ENCODE measurements at regions not wholly inside any gene's neighbourhood (a gene's known extent, or its start where the extent isn't known, plus 50 kb on each side); places are given as distances from the start of the nearest gene placed in this dataset.

DNA sequence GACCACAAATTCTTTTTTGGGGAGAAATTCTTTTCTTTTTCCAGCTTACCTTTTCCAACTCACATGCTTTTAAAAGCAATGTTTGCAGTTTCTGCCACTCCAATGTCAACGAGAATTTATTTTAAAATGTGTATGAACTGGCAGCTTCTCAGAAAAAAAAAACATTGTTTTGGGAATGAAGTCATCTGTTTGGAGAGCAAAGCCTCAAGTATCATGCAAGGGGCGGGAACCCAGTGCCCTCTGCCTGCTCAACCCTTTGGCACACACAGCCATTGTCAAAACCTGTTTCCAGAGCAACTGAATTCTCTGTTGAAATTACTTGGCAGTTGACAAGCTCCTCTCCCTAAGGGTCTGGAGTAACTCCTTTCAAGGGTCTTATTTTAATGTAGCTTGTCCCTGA, 128.5 kb downstream of the QPCT start:
- DNase-seq, result peak; percentile 49

DNA sequence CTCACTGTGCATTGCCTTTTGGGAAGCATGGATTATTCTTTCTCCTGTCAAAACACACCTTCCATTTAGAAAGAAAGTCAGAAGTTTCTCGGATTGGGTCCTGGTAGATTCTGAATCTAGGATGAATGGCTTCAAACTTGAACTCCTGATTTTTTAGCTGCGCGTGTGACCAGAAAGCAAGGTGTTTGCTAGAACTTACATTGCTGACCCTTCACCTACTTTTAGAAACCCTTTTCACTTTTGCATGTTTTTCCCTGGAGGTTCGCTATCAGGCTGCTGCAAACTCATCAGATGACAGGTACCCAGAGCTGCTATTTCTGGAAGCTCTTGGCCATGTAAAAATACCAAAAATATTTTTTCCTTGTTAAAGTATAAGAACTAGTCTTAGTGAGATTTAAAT, 132.0 kb downstream of the QPCT start:
- no peak for DNase-seq

DNA sequence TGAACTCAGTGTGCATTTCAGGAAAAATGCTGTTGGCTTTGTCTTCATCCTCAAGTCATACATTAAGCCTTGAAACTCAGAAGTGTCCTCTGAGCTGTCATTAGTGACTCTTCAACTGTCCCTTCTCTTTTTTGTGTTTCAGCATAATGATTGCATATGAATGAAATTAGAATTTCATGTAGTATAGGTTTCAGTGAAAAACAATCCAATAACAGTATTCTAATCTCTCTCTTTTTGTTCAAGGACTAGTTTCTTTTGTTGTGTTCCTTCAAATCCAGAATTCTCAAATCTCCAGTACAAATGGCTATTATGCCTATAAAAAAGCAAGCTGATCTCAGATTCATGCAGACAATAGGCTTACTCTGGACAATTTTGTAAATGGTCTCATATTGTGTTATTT, 133.5 kb downstream of the QPCT start:
- DNase-seq, result no peak

DNA sequence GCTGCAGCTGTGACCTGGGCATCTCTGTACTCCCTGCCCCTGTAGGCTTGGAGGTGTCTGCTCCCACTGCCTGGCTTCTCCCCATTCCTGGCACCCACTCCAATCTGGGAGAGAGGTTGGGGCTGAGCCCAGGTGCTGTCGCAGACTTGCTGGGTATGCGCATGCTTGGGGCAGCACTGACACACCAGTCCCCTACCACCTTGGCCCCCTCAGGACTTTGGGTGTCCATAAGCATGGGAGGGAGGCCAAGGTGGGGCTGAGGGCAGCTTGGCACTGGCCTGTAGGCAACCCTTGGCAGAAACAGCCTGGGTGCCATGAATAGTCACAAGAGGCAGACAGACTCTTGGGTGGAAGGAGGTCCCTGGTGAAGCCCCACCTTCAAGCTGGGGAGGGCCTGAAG, 136.8 kb downstream of the QPCT start:
- no peak for DNase-seq

DNA sequence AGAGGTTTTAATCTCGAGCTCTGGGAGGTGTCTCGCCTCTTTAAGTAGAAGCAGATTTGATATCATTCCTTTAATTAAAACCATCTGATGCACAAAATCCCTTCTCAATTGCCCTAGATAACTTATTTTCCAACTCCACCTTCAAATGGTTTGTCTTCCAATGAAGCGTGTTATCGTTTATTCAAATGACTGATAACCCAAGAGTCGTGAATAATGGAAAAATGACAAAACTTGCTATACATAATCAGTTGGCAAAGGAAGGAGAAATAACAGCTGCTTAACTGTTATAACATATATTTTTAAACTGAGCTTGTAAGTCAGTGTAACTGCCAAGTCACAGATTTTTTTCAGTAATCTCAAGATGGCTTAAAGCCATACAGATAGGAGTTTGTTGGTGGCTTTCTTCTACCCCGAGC, 144.6 kb downstream of the QPCT start:
- no peak for DNase-seq

DNA sequence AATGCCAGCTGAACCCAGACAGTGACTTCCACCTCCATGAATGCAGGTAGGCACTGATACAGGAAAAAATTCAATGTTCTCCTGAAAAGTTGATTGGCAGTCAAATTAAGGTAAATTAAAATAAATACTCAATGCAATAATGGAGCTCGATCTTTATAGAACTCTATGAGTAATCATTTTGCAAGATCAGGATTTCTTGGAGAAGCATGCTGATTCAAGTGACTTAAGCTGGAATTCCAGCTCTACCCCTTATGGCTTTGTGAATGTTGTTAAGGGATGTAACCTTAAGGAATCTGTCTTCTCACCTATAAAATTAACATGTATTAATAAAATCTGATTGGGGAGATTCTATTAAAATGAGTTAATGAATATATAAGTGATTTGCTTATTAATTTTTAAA, 145.1 kb downstream of the QPCT start:
- DNase-seq, result no peak

DNA sequence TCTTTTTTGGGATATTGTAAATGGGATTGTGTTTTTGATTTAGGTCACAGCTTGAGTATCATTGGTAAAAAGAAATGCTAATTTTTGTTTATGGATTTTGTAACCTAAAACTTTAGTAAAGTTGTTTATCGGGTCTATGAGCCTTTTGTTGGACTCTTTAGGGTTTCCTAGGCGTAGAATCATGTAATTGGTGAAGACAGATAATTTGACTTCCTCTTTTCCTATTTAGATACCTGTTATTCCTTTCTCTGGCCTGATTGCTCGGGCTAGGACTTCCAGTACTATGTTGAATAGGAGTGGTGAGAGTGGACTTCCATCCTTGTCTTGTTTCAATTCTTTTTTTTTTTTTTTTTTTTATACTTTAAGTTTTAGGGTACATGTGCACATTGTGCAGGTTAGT, 149.0 kb downstream of the QPCT start:
- no peak for DNase-seq

DNA sequence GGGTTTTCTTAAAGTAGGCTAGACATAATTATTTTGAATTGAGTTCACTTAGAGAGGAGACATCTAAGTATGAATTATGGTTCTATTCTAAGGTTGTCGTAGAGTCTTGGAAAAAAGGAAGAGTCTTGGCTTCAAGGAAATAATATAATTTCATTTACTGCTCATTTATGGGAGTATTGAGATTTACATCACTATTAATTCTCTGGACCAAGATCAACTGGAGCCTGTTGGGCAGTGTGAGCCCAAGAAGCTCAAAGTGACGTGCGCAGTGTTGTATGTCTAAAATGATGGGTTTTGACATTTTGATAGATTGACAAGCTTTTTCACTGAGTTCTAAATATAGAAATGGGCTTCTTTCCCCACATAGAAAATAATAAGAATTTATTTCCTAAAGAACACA, 154.7 kb downstream of the QPCT start:
- DNase-seq, result no peak

DNA sequence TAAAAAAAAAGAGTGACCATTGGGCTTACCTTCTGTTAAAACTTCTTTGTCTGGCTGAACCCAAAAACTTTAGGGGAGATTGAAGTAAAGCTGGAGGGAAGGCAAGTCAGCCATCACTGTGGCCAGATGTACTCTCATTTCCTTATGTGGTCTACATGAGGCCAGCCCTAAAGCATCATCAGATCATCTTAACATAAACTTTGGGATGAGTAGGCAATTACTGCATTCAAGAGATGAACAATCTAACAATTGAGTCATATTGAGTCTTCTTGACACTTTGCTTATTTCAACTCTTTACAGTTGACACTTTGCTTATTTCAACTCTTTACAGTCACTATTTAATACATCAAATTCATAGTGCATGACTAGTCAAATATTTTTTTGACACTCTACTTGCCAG, 155.6 kb downstream of the QPCT start:
- DNase-seq, result no peak

DNA sequence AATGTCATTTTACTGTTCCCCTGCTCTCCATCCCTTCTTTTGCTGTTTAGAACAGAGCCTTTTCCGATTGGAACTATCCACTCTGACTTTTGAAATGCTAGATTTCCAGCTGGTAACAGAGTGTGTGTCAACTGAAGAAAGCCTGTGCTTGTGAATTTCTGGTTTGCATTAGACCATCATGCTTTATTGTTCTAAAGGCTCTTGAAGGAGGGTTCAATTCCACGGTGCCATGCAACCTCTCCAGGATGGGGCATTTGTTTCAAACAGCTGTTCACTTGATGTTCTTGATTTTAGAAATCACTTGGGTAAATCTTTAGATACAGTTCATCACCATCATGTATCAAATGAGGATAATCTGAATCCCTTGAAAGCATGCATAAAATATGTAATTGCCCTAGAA, 156.7 kb downstream of the QPCT start:
- no peak for DNase-seq

DNA sequence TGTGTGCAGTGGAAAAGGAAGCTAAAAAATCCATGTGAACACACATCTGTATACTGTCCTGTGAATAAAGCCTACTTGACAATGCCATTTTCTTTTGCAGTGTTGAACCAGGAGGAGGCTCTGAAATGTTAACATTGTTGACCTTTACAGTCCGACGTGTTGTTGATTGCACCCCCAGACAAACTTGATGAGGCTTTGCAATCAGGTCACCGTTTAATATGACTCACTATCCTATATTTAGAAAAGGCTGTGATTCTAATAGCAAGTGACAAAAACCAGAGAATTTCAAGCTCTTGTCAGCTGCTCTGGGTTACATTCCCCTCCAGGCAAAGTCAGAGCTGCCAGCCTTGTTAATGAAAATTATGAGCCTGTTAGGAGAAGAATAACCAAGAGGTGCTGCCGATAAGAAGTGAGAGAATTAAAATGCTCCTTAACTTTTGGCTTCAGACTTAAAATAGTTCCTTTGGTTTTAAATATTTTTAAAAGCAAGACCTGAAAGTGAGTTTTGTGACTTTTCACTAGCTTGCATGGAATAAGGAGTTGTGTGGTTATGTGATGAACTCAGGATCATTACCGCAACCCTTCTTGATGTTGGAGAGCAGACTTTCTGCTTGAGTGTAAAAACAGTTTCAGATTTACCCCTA, 162.1 kb downstream of the QPCT start:
- no peak for DNase-seq

DNA sequence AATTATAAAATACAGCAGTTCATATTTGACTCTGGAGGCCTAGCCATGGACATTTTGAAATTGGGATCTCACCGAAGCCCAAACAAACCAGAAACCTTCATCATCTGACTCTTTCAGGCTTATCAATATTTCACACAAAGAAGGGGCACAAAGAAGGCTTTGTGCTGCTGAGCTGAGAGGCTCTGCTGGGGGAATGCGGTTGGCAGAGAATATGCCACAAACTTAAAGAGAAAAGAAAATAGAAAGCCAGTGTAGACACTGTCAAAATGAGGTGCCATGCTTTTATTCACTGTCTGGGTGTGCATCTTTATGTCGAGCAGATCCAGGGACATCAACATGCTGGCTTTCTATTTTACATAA, 162.6 kb downstream of the QPCT start:
- DNase-seq, result no peak

DNA sequence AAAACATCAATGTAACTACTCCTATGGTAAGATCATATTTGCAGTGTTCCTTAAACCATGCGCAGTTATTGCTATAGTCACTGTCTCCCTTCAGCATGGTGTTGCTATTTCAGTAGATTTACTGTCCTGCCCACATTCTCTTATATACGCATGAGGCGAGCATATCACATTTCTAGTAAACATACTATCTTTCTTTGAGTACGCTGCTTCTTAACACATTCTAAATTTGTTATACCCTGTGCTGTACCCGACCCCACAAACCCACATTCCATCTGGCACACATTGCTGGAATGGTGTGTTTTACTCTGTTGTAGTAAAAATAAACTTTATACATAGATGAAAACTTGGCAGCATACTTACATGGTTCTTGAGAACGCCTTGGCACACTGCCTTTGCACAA, 163.3 kb downstream of the QPCT start:
- DNase-seq, result no peak

DNA sequence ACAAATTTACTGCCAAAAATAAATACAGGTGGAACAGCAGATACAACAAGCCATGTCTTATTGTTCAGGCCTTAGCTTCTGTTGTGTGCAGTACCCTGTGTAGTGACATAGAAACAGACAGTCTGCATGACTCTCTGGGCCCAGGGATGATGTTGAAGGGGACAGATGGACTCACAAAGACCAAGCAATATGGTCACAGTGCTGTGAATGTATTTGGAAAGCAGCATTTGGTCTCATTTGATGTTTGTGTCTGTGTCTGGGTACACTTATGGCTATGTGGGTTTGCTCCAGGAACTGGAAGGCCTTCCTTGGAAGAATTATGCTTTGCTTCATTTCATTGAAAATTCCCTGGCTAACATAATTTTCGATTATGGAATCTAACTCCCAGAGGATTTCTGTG, 158.5 kb downstream of the CDC42EP3 start:
- DNase-seq, result no peak

DNA sequence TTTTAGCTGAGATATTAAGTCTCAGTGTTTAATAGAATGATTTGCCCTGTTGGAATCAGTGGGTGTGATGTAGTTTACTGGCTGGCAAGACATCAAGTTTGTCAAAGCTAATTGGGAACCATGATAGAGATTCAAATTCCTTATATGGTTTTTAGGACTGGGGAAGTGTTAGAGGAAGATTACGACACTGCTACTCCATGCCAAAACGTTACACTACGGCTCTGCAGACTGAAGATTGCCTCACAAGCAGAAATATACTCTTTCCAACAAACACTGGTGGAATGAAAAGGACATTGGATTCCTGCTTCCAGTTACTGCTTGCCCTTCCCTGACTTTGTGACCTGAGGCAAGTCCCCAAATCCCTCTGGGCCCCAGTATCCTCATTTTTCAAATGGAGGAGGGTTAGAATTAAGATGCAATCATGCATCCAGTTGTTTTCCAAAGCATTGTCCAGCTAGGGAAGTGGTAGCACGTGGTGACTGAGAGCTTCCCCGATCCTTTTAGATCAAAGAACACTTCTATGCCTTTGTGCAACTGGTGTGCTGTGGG, 147.6 kb downstream of the CDC42EP3 start:
- DNase-seq, result no peak

DNA sequence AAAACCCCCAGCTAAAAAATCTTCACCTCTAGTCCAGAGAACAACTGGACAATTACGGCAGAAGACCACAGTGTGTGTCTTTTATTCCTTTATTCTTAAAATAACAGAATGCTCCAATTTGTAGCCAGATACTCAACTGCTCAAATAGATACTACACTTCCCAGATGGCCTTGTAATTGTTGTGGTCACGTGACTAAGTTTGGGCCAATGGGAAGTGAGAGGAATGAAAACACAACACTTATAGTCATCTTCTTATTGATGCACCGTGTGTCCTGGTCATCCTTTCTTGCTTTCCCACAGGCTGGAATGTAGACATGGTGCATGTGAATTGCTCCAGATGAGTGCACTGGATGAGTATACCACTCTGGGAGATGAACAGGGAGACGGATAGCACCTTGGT, 145.1 kb downstream of the CDC42EP3 start:
- DNase-seq, result no peak

DNA sequence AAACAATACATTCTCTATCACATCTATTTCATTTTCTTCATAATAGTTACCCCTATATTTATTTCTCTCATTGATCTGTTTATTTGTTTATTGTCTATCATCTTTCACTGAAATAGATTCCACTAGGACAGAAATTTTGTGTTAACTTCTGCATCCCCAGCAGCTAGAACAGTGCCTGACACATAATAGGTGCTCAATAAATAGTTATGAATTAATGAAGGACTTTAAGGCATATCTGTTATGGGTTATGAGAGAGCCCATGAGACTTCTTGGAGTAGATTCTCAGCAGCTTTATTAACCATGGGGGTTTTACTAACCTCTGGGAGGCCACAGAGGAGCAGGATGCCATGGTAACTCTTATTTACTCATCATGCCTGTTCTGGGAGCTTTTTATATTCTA, 144.6 kb downstream of the CDC42EP3 start:
- DNase-seq, result no peak

DNA sequence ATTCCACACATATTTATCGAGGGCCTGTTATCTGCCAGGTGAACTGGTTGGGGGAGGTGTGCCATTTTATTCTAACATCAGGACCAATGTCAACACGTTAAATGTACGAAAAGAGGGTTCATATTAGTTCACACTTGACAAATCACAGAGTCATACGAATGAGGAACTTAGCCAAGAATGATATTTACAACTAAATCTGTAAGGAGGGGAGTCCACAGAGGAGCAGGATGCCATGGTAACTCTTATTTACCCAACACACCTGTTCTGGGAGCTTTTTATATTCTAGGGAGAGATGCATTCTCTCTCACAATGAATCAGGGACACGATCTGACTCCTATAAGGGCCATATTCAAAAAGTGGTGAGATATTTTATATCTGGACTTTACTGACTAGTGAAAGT, 144.1 kb downstream of the CDC42EP3 start:
- DNase-seq, result peak; percentile 50

DNA sequence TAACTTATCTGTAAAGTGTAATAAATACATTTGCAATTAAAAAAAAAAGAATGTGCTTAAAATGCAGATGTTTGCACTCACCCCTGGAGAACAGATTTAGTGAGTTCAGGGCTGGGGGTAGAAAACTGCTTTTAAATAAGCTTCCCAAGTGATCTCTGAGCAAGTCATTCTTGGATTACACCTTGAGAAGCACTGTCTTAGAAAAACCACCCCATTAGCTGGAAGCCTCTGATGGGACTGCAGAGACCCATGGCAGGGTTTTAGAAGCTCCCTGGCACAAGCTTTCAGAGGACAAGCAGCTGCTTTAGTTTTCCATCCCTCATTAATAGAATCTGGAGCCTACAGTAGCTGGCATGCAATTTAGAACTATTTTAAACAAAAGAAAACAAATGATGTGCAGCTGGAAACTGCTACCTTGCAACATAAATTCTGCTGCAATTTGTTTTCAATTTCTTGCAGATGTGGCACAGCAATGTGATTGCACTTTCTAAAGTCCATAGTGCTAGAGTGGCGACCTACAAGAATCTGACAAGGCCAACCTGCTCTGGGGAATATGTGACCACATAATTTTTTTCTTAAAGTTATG, 141.5 kb downstream of the CDC42EP3 start:
- no peak for DNase-seq

DNA sequence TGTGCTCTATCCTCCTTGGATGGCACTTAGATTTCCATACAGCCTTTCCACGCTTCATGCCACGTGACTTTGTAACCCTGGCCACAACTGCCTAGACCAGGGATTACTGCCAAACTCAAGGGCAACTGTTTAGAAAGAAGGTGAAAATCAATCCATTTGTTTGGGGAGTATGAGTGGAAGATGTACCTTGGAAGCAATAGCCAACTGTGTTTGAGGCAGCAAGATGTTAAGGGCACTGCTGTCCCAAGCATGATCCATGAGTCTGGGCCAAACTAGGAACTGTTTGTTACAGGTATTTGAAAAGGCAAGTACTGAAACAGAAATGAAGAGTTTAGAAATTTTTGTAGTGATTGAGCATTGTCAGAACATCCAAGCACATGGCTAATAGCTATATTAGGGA, 138.9 kb downstream of the CDC42EP3 start:
- DNase-seq, result no peak

DNA sequence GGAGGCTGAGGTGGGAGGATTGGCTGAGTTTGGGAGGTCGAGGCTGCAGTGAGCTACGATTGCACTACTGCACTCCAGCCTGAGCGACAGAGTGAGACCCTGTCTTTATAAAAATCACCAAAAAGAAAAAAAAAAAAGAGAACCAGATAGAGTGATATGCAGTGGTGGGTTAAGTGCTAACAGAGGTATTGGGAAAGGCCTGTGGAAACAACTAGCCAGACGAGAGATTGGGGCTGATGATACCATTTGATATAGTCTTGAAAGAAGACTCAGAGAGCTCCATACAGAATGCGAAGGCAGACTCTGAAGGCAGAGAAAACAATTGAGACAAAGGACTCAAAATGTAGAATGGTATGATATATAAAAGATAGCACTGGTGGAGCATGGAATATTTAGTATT, 134.1 kb downstream of the CDC42EP3 start:
- no peak for DNase-seq

DNA sequence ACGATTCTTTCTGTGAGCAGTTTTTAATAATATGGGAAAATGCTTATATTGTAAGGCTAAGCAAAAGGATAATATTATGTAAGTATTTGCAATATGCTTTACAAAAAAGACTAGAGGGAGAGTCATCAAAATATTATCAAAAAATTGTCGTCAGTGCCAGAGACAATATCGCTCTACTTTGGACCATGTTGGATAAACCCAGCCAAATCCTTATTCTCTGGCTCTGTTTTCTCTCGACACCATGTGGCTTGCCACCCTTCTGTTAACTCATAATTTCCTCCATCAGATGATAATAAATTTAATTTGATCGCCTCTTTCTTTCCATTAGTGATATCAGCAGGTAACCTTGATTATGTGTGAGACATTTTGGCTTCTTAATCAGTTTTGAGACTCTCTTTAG, 129.9 kb downstream of the CDC42EP3 start:
- no peak for DNase-seq

DNA sequence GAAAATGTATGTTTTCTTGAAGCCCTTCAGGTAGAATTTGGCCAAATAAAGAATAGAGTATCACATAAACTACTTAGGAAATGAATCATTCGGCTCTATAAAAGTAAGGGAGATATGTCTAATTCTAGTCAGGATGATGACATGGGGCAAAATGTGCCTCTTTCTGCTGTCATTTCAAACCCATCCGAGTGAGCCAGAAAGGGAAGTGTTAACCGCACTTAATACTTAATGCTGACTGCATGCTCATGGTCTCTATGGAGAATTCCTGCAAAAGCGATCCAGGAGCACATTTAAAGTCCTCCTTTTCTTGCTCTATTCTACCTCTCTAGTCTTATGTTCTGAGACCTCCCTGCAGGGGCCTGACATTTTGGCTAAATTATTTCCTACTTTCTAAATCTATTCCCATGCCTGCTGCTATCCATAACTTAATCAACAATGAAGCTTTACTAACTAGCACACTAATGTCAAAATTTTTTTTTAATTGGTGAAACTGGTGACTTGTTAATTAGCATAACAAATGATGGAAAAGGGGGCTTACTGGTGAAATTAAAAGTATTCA, 127.4 kb downstream of the CDC42EP3 start:
- DNase-seq, result no peak

DNA sequence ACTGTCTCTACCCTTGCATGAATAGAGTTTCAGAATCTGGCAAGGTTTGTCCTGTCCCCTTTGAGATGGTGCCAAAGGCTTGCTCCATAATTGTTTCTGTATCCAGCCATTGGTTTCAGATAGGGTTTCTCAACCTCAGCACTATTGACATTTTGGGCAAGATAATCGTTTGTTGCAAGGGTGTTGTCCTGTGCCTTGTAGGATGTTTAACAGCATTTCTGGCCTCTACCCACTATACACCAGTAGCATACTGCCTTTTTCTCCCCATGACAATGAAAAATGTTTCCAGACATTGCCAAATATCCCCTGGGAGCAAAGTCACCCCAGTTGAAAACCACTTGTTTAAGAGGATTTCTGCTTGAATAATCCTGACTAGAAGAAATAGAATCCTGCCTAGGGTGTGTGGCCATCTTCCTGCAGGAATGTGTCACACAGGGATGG, 126.8 kb downstream of the CDC42EP3 start:
- DNase-seq, result no peak

DNA sequence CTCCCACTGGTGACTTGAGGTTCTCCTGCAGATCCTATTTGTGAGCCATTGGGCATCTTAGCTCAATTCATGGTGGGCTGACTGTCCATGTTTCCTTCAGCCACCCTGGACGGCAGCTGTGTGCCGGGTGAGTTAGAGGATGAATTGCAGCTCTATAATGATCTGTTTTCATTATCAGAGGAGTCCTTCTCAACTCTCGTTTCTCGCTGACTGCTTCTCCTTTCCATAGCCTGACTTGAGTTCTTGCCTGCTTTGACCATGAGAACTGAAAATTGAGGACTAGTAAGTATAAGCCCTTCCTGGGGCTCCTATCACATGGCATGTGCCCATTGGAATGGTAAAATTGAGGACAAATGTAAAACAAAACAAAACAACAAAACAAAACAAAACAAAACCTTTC, 121.8 kb downstream of the CDC42EP3 start:
- DNase-seq, result no peak

Measured in NCI-H1092 (cell line).